Dedifferentiated amniotic fluid mesenchymal stem cell (primary cell): ENCODE measurements at regions not wholly inside any gene's neighbourhood (a gene's known extent, or its start where the extent isn't known, plus 50 kb on each side); places are given as distances from the start of the nearest gene placed in this dataset.
"Not testable (repeated sequence)": the region's sequence is repeated elsewhere in the genome, so short reads cannot be mapped to it uniquely, and the experiment has no call there.

Experiments used
- DNase-seq: peaks from one replicate; pipeline ENCODE4 v3.0.0-alpha.2; 2016; ENCODE audit errors: extremely low spot score

- no peak for DNase-seq
Observed at GRCh38 chr4:53920116-53920515, 144.3 kb downstream of the CHIC2 start.

GRCh38 chr4:53919535-53919934 lies 144.9 kb downstream of the CHIC2 start:
- peak; percentile 62 for DNase-seq

- DNase-seq, result no peak
Observed at GRCh38 chr4:53917729-53918128, 146.7 kb downstream of the CHIC2 start.

DNA sequence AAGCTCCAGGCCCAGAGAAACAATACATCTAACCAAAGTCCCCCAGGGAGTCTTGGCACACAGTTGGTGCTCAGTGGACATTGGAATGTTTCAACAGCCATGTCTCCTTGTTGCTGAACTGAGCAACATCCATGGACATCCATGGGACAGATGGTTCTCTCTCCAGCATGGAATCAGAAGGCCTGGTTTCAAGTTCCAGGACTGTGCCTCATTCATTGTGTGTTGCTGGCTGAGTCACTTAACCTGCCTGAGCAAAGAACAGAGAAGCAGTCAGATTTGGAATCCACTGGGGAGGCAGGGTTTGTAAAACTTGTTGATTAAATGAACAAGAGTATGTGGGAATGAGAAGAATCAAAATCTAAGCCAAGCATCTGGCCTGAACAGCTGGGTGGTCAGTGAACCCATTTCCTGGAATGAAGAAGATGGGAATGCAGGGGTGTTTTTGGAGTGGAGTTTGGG lies 147.9 kb downstream of the CHIC2 start:
- no peak for DNase-seq

DNA sequence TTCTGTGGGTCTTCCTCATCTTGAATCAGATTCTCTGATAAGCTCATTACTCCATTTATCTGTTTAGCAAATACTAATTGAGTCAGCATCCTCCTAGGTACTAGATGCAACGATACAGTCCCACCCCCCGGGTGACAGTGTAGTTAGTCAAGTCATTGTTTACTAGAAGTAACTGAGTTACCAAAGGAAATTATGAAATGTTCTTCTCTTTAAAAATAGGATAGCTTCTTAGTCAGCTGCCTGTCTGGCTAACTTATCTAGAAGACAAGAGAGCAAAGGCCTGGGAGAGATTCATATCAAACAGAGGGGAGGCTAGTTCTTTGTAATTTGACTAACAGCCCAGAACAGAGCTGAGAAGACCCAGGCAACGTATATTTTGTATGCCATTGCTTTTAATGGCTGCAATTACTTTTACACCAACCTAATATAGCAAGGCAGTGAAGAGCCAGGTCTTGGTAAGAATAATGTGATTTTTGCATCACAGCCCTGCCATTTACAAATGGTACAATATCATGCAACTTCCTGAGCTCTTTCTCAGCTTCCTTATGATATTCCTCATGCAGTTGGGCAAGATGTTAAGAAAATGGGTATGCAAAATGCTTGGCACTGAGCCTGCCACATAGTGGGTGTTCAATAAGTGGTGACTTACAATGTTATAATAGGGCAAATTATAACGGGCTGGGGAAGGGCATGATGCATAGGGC lies 149.9 kb downstream of the CHIC2 start:
- no peak for DNase-seq

DNA sequence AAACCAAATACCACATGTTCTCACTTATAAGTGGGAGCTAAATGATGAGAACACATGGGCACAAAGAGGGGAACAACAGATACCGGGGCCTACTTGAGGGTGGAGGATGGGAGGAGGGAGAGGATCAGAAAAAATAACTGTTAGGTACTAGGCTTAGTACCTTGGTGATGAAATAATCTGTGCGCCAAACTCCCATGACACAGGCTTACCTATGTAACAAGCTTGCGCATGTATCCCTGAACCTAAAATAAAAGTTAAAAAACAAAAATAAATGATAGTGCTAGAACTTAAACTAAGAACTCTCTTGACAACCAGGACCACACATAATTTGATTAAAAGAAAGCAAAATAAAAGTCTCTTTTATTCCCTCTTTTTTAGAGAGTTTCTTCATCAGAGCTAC lies 150.6 kb downstream of the CHIC2 start:
- DNase-seq, result no peak

DNA sequence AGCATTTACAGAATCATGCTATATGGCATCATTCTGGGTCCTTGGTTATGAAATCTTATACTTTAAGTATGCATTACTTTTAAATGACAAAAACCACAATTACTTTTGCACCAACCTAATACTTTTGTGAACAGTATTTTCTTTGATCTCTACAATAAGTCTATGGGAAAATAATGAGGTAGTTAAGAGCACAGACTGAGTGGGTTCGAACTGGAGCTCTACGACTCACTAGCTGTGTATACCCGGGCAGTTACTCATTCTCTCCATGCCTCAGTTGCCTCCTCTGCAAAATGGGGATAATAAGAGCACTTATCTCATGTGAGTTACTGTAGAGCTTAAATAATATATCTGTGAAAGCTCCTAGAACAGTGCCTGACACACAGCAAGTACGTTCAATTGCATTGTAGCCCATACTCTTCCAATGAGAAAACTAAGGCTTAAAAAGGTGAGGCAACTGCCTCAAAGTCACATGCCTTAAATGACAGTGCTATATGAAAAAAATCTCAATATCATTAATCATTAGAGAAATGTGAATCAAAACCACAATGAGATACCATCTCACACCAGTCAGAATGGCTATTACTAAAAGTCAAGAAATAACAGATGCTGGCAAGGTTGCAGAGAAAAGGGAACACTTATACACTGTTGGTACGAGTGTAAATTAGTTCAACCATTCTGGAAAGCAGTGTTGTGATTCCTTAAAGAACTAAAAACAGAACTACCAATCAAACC lies 151.5 kb downstream of the CHIC2 start:
- no peak for DNase-seq

- DNase-seq, result peak; percentile 91
Observed at GRCh38 chr4:53908661-53909078, 155.7 kb downstream of the CHIC2 start.

GRCh38 chr4:53907772-53908171 lies 156.6 kb downstream of the CHIC2 start:
- DNase-seq, result no peak

DNA sequence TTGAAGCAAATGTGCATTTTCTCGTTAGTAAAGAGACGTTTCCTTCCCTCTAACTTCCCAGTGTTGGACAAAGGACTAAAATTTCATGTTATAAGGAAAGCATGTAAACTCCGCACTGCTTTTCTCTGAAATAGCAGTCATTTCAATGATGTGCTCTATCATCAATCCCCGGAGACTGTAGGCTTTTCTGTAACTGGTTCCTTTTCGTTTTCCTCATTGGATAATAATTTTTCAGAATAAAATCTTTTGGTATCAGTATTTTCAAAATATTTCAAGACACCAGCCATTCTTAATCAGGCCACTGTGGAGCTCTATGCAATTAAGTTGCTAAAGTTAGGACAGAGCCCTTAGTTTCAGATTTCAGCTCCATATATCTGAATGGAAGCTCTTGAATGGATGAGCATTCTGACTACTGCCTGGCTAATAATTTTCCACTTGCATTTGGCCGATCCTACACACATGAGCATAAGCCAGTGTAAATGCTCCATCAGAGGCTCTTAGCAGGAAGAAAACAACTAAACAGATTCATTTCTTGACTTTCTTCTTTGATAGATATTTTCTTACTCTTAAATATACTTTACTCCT lies 157.7 kb downstream of the CHIC2 start:
- no peak for DNase-seq

DNA sequence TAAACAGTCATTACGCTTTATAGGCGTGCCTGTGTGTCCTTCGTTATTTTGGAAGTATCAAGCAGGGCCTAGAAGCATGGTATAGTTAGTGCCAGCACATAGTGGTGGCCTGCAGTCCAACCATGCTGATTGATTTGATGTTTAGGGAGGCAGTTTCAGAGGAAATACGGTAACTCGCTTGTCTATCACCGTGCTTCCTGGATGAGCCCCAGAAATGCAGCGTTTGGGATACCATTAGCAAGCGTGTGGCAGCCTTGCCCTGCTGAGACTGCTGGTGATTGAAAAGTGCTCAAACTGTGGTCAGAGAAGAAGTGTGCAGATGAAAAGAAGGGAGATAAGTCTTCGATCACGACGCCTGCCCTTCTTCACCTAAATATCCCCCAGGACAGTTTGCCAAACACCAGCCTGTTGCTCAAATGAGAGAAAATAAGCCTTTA lies 158.4 kb downstream of the CHIC2 start:
- peak; percentile 74 for DNase-seq

DNA sequence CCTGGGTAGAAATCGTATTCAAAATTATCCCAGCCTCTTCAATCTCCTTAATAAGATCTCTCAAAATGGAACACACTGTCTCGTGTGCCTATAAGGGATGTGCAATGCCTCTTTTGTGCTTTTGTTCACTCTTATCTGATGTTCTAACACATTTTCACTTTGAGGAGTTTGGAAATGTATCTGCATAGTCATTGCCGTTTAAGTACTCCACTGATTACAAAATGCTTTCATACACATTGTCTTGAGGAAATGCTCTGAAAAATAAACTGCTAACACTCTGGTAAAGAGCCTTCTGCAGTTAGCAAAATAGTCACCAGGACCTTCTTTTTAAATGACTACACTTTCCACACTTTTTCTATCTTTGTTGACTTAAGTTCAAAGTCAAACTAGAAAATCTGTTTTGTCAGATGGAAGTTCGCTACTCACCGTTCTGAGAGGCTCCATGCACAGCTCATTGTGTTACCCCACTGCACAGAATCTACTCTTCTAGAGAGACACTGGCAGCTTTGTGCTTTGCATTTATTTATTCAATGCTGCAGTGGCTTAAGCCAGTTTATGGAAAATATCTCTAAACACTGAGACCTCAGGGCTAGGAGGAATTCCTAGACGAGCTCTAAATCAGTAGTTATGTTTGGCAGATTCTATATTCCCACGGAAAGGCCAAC lies 159.0 kb downstream of the CHIC2 start:
- no peak for DNase-seq

DNA sequence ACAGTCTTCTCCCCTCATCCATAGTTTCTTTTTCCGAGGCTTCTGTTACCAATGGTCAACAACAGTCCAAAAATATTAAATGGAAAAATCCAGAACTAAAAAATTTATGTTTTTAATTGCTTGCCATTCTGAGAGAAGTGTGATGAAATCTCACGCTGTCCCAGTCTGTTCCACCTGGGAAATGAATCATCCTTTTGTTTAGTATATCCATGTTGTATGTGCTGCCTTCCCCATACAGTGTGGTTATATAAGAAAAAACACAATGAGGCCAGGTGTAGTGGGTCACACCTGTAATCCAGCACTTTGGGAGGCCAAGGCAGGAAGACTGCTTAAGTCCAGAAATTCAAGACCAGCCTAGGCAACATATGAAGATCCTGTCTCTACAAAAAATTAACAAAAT lies 161.6 kb downstream of the CHIC2 start:
- DNase-seq, result no peak

DNA sequence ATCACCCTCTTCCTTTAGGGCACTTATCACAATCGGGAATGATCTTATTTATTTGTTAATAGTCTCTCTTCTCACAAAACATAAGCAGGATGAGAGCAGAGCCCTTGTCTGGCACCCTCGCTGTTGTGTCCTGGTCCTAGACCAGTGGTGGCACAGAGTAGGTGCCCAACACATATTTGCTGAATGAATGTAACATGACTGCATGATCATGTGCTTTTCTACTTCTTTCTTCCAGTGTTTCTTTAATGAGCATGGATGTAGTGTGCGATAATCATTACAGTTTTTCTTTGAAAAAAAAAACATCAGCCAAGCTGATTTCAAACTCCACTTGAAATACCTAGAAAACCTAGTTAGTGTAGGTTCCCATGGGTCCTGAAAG lies 164.1 kb downstream of the CHIC2 start:
- DNase-seq, result no peak

DNA sequence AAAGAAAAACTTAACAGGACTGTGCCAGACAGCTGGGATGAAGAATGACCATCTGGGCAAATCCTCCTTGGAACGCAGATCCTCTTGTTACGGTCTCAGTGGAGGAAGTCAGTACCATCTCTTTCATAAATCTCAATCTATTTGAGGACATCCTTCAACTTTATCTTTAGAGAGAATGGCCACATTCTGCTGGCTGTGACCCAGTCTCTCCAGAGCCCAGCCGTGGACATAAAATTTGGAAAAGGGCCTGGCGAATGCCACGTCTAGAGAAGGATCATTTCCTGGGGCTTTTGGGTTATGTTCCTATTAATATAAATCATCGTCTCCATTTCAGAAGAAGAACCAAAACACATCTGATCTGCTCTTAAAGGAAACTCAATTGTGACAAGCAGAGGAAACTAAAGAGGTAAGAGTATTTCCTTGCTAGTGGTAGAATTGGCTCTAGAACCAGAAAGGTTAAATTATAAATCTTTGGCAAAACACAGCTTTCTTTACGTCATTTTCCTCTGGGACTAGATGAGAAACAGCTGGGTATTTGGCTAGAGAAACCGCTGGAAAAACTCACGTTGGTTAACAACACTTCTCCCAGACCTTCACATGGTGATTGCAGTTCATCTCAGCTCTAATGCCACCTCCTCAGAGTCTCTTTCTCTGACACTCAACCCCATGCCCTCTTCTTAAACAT lies 164.7 kb downstream of the CHIC2 start:
- peak; percentile 84 for DNase-seq

DNA sequence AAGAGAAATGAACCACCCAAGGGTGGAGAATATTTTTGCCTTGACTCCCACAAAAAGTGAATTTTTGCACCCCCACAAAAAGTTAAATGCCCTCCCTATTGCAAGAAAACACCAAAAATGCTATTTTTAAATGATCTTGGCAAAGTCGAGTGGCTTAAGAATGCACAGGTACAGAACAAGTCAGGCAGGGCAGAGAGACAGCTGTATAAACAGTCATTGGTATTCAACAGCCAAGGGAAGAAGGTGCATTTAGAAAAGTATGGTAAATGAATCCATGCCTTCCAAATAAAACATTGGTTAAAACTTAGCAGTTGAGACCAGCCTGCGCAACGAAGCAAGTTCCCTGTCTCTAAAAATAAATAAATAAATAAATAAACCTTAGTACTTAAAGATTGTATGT lies 169.3 kb downstream of the CHIC2 start:
- no peak for DNase-seq

DNA sequence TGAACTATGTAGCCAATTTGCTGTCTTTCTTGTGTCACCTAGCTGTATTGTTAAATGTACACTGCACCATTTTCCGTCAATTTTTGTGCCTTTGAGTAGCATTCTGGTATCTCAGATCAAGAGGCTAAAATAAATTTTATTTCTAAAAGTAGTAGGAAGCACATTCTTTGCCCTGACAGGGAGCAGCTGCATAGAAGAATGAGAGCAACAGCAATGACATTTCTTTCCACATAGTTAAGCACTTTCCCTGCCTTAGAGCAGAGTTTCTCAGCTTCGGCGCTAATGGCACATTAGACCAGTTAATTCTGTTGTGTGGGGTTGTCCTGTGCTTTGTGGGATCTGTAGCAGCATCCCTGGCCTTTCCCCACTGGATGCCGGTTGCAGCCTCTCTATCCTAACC lies 173.9 kb downstream of the CHIC2 start:
- no peak for DNase-seq

GRCh38 chr4:53889326-53890055 lies 174.9 kb downstream of the CHIC2 start:
- DNase-seq, result no peak

GRCh38 chr4:53886090-53886489 lies 178.3 kb downstream of the CHIC2 start:
- DNase-seq, result no peak

GRCh38 chr4:53885668-53886067 lies 178.7 kb downstream of the CHIC2 start:
- DNase-seq, result no peak

DNA sequence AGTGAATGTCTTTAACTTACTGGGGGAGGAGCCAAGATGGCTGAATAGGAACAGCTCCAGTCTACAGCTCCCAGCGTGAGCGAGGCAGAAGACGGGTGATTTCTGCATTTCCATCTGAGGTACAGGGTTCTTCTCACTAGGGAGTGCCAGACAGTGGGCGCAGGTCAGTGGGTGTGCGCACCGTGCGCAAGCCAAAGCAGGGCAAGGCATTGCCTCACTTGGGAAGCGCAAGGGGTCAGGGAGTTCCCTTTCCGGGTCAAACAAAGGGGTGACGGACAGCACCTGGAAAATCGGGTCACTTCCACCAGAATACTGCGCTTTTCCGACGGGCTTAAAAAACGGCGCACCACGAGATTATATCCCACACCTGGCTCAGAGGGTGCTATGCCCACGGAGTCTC lies 187.3 kb downstream of the CHIC2 start:
- not testable (repeated sequence) for DNase-seq
